HG02938 (cell line): ENCODE measurements at regions not wholly inside any gene's neighbourhood (a gene's known extent, or its start where the extent isn't known, plus 50 kb on each side); places are given as distances from the start of the nearest gene placed in this dataset.
"Not testable (repeated sequence)": the region's sequence is repeated elsewhere in the genome, so short reads cannot be mapped to it uniquely, and the experiment has no call there.

Experiments
- ATAC-seq: cut with Tn5 transposase; IDR thresholded peaks from one replicate; pipeline ENCODE4 v1.9.1; 2021; ENCODE audit warnings: mild to moderate bottlenecking, moderate library complexity; ENCODE audit not compliant: unreplicated experiment

DNA sequence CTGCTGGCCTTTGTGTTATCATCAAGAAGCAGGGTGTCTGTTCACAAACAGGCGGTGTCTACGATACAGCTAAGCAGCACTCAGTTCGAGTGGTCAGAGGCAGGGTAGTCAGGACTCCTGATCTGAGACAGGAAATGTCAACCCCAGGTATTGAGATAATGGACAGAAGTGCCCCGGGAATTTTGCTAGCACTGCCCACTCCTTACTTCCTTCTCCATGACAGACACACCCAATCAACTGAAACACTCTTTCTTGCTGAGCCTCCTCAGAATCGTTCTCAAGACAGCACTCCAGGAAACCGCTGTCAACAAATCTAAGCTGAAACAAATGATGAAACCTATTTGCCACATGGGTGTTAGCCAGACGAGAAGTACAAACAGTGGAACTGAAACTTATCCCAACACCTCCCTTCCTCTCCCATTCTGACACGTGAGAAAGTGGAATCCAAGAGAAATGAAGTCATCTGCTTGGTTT, 109.3 kb downstream of the GTF2IRD2B start:
- not testable (repeated sequence) for ATAC-seq

DNA sequence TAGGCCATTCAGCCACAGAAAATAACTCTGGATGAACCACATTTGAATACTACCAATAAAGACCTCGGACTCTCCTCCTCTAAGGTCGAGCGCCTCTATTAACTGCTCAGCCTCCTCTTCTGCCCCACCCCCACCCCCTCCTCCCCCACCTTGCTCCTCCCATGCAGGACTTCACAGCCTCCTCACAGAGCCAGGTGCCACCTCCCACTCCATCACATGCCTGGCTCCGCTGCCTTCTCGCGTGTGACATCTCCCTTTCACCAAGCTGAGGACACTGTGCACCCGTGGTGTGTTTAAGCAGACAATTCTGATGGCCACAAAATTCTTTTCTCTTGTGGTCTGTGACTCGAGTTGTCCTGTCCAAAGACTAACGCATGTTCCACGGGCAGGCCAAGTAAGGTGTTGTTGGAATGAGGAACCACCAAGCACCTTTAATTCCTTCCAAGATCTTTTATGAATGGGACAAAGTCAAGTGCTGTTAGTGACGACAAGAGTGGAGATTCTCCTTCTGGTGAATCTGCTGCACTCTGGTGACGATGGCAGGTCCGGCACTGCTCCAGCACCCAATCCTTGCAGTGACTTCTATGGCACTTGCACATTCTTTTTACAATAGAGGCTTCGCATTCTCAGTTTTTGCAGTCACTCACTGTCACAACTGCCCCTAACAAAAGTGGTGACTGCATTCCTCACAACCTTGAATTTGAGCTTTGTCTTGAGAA, 113.1 kb downstream of the GTF2IRD2B start:
- ATAC-seq: not testable (repeated sequence)

DNA sequence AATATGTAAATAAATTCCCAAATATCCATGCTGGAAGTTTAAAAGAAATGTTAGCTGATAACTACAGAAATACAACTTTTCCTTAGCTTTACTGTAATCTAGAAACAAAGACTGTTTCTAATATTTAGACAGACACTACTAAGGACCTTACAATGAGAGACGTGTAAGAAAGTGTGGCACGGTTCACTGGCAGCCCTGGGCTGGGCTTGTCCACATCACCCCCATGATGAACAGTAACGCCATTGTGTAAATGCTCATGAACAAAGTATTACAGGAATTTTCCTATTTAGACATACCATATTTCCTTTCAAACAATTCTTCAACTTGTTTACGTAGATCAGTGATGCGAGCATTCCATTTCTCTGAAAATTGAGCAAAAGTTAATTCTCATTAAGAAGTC, 123.1 kb downstream of the GTF2IRD2B start:
- not testable (repeated sequence) for ATAC-seq

DNA sequence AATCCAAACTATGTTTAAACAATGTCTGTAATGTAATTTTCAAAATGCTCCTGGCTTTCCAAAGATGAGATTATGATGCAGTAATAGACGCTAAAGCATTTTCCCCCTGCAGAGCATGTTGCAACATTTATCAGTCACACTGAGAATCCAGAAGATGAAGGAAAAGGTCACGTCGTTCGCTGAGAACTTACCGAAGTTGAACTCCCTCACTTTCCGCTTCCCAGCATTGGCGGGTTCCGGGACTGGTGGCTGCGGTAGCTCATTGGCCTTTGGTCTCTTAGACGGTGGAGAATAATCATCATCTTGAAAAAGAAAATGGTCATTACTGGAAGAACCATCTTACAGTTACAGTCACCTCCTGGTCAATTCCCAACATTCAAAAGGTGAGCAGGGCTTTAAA, 124.6 kb downstream of the GTF2IRD2B start:
- ATAC-seq: not testable (repeated sequence)

DNA sequence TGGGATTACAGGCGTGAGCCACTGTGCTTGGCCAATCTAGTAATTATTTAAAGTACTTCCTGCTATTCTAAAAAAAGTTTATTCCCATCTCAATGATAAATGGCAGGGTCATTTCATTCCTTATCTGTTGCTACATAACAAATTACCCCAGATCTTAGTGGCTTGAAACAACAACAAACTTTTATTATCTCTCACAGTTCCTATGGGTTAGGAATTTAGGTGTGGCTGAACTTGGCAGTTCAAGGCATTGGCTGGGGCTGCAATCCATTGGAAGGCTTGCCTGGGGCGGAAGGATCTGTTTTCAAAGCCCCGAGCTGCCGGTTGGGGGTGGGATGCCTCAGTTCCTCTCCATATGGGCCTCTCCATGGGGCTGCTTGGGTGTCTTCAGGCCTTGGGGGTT, 133.7 kb downstream of the GTF2IRD2B start:
- ATAC-seq: not testable (repeated sequence)

DNA sequence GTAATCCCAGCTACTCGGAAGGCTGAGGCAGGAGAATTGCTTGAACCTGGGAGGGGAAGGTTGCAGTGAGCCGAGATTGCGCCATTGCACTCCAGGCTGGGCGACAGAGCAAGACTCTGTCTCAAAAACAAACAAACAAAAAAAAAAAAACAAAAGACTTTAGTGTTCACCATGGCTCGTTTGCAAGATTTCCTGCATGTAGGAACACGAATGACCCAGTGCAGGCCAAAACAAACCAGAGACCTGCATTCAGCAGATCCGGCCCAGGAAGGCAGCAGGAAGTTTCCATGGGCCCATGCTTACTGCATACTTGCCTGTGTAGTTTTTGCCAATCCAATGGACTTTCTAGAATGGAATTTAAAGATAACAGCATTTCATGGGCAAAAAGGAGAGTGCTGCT, 137.2 kb downstream of the GTF2IRD2B start:
- ATAC-seq: not testable (repeated sequence)

DNA sequence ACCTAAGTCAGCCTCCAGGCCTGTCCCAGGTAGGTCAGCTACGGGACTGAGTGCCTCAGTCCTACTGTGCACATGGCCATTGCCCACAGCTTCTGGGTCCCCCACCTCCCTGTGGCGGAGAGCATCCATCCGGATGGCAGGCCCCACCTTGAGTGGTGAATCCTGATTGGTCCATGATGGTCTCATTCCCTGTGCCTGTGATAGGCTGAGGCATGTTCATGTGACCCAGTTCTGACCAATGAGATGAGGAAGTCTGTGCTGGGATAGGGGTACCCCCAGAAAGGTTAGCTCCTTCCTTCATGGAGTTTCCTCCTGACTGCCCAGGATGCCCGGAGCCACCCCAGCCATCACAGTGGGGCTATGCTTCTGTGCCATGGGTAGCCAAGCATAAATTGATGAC, 138.2 kb downstream of the GTF2IRD2B start:
- ATAC-seq: not testable (repeated sequence)

DNA sequence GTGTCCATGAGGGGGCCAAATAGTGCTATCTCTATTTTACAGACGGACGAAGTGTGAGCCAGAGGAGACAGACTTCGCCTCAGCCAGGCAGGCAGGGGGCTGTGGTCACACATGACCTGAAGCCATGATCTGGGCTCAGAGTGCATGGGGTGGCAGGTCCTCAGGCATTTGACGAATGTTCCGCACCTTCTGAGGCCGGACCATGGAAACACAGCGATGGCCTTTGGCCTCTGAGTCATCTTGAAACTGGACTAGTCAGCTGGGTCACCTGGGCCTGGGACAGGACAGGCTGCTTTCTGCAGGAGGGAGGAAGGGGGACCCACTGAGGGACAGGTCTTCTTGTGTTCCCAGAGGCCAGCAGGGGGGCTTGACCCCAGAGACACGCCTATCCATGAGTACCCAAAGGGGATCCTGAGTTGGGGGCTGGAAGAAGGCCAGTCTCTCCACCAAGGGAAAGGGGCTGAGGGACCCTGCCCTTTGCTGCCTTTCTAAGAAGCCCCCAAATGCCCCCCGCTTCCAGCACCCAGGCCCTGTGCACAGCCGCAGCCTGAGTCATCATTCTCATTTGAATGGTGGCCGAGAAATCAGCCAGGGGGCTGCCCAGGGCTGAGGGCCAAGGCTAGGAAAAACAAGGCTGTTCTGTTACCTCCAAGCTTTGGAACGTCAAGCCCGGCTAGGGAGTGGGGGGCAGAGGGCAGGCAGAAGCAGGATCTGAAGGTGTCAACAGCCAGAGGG, 142.9 kb downstream of the GTF2IRD2B start:
- not testable (repeated sequence) for ATAC-seq

DNA sequence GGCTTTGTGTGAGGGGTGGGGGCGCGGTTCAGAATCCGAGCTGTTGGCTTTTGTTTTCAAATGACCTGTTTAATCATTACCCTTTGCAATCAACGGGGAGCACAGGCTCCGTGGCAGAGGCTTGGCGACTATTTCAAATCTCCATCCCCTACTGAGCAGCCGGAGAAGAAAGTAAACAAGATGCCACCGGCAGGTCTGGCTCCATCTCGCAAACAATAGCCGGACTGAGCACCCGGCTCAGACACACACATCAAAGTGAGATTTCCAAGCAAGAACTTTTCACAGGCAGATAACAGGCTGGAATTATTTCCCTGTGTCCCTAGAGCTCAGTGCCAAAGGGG, 143.4 kb downstream of the GTF2IRD2B start:
- ATAC-seq: not testable (repeated sequence)

DNA sequence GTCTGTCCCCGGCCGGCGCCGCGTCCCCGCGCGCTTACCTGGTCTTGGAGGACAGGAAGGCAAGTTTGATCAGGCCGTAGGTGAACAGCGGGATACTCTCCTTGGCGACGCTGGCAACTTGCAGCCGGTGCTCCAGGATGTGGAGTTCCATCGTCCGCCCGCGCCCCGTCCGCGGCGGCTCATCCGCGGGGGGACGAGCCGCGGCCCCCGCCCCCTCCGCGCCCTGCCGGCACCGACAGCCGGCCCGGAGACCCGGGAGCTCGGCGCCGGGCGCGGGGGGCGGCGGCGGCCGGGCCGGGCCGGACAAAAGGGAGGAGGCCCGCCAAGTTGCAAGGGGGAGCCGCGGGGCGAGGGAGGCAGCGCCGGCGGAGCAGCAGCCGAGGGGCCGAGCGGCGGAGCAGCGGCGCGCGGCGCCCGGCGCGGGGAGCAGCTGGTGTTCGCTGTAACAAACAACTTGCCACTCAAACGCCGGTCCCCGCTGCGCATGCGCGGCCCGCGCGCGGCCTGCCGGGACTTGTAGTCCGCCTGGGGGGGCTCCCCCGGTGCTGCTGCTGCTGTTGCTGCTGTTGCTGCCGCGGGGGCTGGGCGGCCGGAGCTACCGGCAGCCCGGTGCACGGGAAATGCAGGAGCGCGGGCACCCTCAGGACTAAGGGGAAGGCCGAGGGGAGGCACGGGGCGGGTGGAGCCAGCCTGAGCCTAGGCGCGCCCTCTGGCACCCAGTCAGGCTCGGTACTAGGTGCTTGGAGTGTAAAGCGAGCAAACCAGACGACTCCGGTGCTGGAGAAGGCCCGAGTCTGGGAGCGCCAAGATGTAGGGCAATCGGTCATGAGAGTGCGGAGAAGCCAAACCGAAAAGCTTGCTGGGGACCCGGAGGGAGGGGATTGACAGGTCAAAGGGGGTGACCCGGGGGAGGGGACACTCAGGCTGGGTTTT, 145.1 kb downstream of the GTF2IRD2B start:
- peak; percentile 92 for ATAC-seq

DNA sequence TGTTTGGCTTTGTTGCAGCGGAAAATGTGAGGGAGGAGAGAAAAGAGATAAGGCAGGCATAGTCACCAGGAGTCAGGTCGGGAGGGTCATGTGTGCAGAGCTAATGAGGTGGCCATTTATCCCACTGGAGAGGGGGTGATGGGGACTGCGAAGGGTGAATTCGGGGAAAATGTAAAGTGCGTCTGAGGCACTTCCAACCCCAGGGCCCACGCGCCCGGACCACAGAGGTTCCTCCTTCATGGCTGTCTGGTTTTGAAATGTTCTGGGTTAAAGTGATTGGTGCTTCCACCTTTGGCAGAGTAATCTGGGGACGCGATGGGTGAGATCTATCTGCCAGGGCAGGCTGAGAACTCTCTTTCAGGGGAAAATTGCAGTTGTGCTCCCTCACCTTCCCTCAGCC, 145.9 kb downstream of the GTF2IRD2B start:
- ATAC-seq: not testable (repeated sequence)

DNA sequence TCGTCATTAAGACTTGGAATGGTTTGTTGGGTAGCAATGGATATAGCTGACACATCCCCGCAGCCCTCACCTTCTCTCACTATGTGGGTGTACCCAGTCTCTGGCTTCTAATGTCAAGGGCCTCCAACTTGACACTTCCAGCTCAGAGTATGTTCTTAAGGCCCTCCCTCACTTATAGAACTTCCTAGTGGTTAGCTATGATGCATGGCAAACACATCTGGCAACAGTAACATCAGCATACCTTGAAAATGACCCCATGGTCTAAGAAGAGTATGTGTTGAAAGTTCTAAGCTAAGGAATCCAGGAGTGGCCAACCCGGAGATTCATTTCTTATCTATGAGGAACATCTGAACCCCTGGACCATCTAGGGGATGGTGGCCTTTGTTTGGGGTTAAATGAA, 151.2 kb downstream of the GTF2IRD2B start:
- ATAC-seq: not testable (repeated sequence)

DNA sequence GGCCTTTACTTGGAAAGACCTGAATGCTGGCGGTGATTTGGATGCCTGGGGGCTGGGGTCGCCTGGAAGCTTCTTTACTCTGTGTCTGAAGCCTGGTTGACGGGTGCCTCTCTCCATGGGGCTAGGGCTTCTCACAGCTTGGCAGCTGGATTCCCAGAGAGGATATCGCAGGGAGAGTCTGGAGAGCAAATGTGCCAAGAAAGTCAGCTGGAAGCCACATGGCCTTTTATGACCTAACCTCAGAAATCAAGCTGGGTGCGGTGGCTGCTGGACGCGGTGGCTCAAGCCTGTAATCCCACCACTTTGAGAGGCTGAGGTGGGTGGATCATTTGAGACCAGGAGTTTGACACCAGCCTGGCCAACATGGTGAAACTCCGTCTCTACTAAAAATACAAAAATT, 147.2 kb upstream of the TRIM73 start:
- ATAC-seq: not testable (repeated sequence)

DNA sequence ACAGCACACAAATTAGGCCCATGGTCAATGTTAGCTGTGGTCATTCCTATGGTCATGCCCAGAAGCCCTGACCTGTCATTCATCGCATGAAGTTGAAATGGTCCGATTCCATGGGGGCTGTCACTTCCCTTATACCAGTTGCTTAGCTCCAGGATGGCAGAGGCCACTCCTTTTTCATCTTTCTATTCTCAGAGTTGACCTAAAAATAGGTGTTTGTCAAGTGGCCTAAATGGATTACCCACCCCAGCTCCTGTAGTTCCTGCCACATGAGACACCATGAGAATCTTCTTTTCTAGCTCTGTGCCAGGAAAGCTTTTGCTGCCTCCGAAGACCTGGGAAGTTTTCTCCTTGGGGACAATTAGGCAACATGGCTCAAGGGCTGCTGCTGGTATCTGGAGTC, 141.2 kb upstream of the TRIM73 start:
- not testable (repeated sequence) for ATAC-seq

DNA sequence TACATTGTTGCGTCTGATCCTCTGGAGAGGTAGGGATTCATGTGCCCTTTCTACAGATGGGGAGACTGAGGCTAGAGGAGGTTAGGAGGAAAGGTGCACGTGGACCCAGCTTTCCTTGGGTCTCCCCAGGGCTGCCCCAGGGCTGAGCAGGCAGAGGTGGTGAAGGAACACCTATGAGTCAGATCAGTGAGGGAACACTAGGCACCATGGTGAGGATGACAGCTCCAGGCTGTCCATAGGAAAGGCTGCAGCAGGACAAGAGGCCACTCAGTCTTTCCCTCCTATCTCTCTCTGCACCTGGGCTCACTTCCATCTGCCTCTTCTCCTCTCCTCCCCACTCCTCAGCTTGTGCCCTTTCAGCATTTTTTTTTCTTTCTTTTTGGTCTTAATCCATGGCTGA, 138.0 kb upstream of the TRIM73 start:
- not testable (repeated sequence) for ATAC-seq

DNA sequence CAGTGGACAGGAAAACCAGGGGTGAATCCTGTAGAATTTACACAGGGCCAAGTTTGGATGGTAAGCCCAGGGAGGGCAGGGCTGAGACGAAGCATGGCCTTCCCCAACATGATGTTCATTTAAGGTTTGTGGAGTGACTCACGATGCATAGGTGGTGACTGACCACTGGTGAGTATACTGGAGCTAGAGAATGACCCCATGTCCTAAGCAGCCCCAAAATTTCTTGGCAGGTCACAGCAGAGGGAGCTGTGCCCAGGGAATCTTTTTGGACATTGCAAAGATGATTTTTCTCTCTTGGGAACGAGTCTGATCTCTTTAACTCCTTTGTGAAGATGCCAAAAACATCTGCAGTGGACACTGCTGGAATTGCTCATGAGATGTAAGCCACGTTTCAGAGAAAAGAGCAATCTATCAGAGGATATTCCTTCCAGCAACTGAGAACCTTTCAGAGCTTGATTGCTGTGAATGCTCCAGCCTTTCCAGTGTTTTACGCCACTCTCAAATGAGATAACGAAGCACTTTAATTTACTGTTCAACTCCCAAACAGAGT, 135.9 kb upstream of the TRIM73 start:
- ATAC-seq: not testable (repeated sequence)

DNA sequence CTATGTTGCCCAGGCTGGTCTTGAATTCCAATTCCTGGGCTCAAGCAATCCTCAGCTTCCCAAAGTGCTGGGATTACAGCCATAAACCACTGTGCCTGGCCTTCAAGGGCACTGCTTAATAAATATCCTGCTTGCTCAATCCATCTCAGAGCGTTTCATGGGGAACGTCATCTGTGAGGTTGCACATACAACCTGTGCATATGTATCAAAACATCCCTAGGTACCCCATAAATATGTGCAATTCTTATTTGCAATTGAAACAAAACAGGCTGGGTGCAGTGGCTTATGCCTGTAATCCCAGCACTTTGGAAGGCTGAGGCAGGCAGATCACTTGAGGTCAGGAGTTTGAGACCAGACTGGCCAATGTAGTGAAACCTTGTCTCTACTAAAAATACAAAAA, 133.8 kb upstream of the TRIM73 start:
- ATAC-seq: not testable (repeated sequence)

DNA sequence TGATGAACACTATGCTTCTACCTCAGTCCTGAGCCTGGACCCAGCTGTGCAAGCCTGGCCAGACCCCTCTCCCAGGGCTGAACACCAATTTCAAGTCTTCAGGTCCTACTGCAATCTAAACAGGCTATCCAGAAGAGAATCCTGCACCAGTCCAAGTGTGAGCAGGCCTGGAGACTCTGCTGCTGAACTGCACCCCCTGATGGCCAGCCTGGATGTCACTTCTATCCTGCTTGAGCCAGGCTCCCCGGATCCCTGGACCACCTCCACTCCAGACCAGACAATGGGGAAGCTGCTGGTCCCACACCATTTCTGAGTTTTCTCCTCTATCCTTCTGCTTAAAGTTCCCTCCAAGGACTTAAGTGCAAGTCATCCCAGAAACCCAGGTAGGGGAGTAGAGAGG, 127.3 kb upstream of the TRIM73 start:
- ATAC-seq: not testable (repeated sequence)

DNA sequence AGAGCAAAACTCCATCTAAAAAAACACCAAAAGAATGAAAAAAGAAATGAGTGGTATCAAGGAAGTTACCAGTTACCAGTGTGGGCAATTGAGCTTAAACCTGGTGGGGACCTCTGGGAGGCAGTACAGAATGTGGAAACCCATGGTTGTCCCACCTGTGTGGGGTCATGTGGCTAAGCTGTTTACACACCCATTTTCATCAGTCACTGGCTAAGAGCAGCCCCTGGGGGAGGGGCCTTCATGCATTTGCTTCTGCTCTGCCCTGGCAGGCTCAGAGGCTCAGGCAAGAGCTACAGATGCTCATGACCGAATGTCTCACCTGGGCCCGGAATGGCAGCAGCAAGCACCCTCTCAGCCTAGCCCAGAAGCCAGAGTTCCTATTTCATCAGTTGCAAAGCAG, 126.3 kb upstream of the TRIM73 start:
- ATAC-seq: not testable (repeated sequence)

DNA sequence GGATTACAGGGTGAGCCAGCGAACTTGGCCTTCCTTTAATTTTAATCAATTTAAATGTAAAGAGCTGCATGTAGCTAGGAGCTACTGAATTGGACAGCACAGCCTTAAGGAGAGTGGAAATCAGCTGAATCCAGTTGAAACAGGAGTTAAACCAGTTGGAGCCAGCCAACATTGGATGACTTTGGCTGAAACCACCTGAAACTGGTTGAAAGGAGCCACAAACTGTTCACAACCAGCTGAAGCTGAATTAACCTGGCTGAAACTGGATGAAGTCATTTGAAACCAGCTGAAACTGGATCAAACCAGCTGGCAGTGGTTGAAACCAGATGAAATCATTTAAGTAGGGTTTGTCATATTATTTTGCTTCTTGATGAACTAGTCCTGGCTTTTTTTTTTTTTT, 121.3 kb upstream of the TRIM73 start:
- ATAC-seq: not testable (repeated sequence)
